CD14-positive monocyte (primary cell): ENCODE measurements at regions not wholly inside any gene's neighbourhood (a gene's known extent, or its start where the extent isn't known, plus 50 kb on each side); places are given as distances from the start of the nearest gene placed in this dataset.

ENCODE experiments used
- DNase-seq, 3 donors: peaks; one replicate each; pipeline ENCODE4 v3.0.0-alpha.2; 2011 to 2022
- H2AFZ ChIP-seq: 2 replicates; pipeline ENCODE4 v1.6.0; 2012; ENCODE audit warnings: mild to moderate bottlenecking, low read depth, low read length, inconsistent platforms; ENCODE audit not compliant: insufficient read depth, poor library complexity, severe bottlenecking
- H3K27ac ChIP-seq, 2 donors: 1 replicate in 1 of 2; 2 replicates in 1 of 2; pipeline ENCODE4 v1.5.1; 2012 to 2013; ENCODE audit warnings: low read length in 2 of 2, control low read depth in 1 of 2, inconsistent platforms in 1 of 2, low read depth in 1 of 2, mild to moderate bottlenecking in 1 of 2
- H3K27me3 ChIP-seq, 2 donors: one replicate each; pipeline versions ENCODE4 v1.6.0 to v1.6.1; 2011 to 2013; ENCODE audit warnings: low read length in 2 of 2; ENCODE audit not compliant: control insufficient read depth in 2 of 2, insufficient read depth in 2 of 2
- H3K36me3 ChIP-seq, 2 donors: replicated peaks in 1 of 2; 1 replicate in 1 of 2; 2 replicates in 1 of 2; pipeline versions ENCODE4 v1.5.1 to v1.6.1; 2012 to 2013; ENCODE audit warnings: low read length in 2 of 2, control low read depth in 1 of 2, inconsistent platforms in 1 of 2, mild to moderate bottlenecking in 1 of 2; ENCODE audit not compliant: insufficient read depth in 2 of 2, control insufficient read depth in 1 of 2
- H3K4me1 ChIP-seq, 2 donors: 1 replicate in 1 of 2; 2 replicates in 1 of 2; pipeline versions ENCODE4 v1.5.1 to v1.6.1; 2012 to 2013; ENCODE audit warnings: low read length in 2 of 2, control low read depth in 1 of 2, inconsistent platforms in 1 of 2, mild to moderate bottlenecking in 1 of 2, moderate library complexity in 1 of 2; ENCODE audit not compliant: insufficient read depth in 2 of 2, control insufficient read depth in 1 of 2
- H3K4me2 ChIP-seq: replicated peaks from 2 replicates; pipeline ENCODE3; 2012; ENCODE audit warnings: low read length, moderate library complexity, mild to moderate bottlenecking; ENCODE audit not compliant: poor library complexity, severe bottlenecking; ENCODE audit errors: extremely low read depth
- H3K4me3 ChIP-seq, 3 experiments: fragments of 200-600 bp in 1 of 3; sonication (generic) in 1 of 3; replicated peaks in 1 of 3; 1 replicate in 2 of 3; 2 replicates in 1 of 3; pipeline ENCODE4 v1.5.1; 2011 to 2013; ENCODE audit warnings: low read length in 3 of 3, mild to moderate bottlenecking in 3 of 3, control low read depth in 2 of 3, low read depth in 2 of 3, inconsistent platforms in 1 of 3, moderate library complexity in 1 of 3
- H3K79me2 ChIP-seq: 2 replicates; pipeline ENCODE4 v1.6.0; 2012; ENCODE audit warnings: mild to moderate bottlenecking, control low read depth, inconsistent platforms, low read length, moderate library complexity; ENCODE audit not compliant: insufficient read depth
- H3K9ac ChIP-seq: 2 replicates; pipeline ENCODE4 v1.6.0; 2017; ENCODE audit warnings: low read length, mild to moderate bottlenecking; ENCODE audit not compliant: insufficient read depth, poor library complexity, severe bottlenecking
- H3K9me3 ChIP-seq, 2 donors: replicated peaks in 1 of 2; 1 replicate in 1 of 2; 2 replicates in 1 of 2; pipeline versions ENCODE4 v1.5.1 to v1.6.1; 2012 to 2013; ENCODE audit warnings: low read length in 2 of 2, control low read depth in 1 of 2; ENCODE audit not compliant: control insufficient read depth in 1 of 2, insufficient read depth in 1 of 2
- H4K20me1 ChIP-seq: 2 replicates; pipeline ENCODE4 v1.6.0; 2012; ENCODE audit warnings: mild to moderate bottlenecking, low read length, control low read depth, moderate library complexity; ENCODE audit not compliant: insufficient read depth
- H3K27ac Mint-ChIP-seq, 7 donors: one replicate each; pipeline ENCODE4 v1.8.0; 2020; ENCODE audit warnings: mild to moderate bottlenecking in 7 of 7, mixed read lengths in 7 of 7, moderate library complexity in 6 of 7, inconsistent platforms in 2 of 7
- H3K27me3 Mint-ChIP-seq, 3 donors: one replicate each; pipeline ENCODE4 v1.8.0; 2021 to 2022; ENCODE audit warnings: low read depth in 3 of 3, mild to moderate bottlenecking in 3 of 3, mixed read lengths in 3 of 3, moderate library complexity in 3 of 3, inconsistent platforms in 1 of 3
- H3K36me3 Mint-ChIP-seq, 2 donors: one replicate each; pipeline ENCODE4 v1.8.0; 2020; ENCODE audit warnings: mixed read lengths in 2 of 2, inconsistent platforms in 1 of 2, mild to moderate bottlenecking in 1 of 2
- H3K4me1 Mint-ChIP-seq: one replicate; pipeline ENCODE4 v1.8.0; 2020; ENCODE audit warnings: mild to moderate bottlenecking, mixed read lengths
- H3K4me3 Mint-ChIP-seq, 2 donors: one replicate each; pipeline ENCODE4 v1.8.0; 2020; ENCODE audit warnings: mild to moderate bottlenecking in 2 of 2, mixed read lengths in 2 of 2, moderate library complexity in 1 of 2
- H3K9me3 Mint-ChIP-seq, 7 donors: one replicate each; pipeline ENCODE4 v1.8.0; 2020 to 2022; ENCODE audit warnings: mixed read lengths in 7 of 7, mild to moderate bottlenecking in 6 of 7, moderate library complexity in 6 of 7, inconsistent platforms in 2 of 7
- WGBS: methylation state at CpG from one replicate; pipeline ENCODE4 v1.1.5; 2013; ENCODE audit warnings: missing lambda C conversion rate; ENCODE audit not compliant: insufficient coverage; 5-methylcytosine and 5-hydroxymethylcytosine counted together
- intact Hi-C, 2 donors: fragments of 100-400 bp; cut with micrococcal nuclease; formaldehyde crosslinking; loops; one replicate each; pipeline versions ENCODE4 v1.15.0 to v1.15.1; 2023
- TF ChIP-seq, protein P1 (sequence below): fragments of 200-600 bp; IDR thresholded peaks from one replicate; pipeline ENCODE4 v1.8.0; 2022; ENCODE audit warnings: antibody characterized with exemption, mild to moderate bottlenecking

DNA sequence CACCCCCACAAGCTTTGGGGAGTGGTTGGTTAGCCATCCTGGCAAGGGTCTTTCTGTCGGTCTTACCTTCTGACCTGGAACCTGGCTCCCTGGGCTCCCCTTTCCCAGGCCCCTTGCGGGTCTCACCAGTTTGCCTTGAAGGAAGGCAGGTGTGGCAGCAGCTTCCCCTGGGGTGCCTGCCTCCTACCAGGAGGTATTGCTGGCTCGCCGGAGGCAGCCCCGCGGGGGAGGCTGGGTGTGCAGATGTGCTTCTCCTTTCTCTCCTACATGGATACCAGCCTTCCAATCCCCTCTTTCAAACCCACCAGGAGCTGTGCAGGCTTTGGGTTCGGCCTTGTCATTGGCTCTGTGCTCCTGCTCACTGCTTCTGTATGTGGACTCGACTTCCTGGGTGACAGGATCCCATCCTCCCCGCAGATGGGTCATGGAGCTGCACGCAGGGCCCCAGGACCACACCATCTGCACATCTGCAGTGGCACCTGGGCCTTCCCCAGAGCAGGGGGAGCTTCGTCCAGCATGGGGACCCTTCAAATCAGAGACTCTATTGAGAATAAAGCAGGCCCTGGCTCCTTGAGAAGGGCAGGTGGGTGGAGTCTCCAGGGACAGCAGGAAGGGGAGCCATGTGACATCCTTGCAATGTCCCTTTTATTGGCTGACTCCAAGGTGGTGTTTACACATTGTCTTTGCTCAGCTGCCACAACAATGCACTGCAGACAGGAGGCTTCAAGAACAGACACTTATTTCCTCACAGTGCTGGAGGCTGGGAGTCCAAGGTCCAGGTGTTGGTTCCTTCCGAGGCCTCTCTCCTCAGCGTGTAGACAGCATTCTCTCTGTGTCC is 592.0 kb downstream of the BRD1 start:
- no peaks in the 10 kb centered on the region for H3K36me3 Mint-ChIP-seq
- WGBS, result 63% methylated on average over 12 of the region's 13 CpGs
- Histone ChIP-seq H3K4me1 (no peaks in the 10 kb centered on the region), H3K9ac (no peak overlapping the region), H3K27me3 (no peaks in the 10 kb centered on the region), H3K4me2 (no peak overlapping the region), H3K9me3 (no peaks in the 10 kb centered on the region), H3K79me2 (no peaks in the 10 kb centered on the region), H3K36me3 (no peaks in the 10 kb centered on the region), H2AFZ (no peak overlapping the region), H3K4me3 (no peak overlapping the region), H3K27ac (no peak overlapping the region), H4K20me1 (no peaks in the 10 kb centered on the region)
- no peaks in the 10 kb centered on the region for H3K4me1 Mint-ChIP-seq
- no peaks in the 10 kb centered on the region for H3K9me3 Mint-ChIP-seq
- TF ChIP-seq, protein P1, sequence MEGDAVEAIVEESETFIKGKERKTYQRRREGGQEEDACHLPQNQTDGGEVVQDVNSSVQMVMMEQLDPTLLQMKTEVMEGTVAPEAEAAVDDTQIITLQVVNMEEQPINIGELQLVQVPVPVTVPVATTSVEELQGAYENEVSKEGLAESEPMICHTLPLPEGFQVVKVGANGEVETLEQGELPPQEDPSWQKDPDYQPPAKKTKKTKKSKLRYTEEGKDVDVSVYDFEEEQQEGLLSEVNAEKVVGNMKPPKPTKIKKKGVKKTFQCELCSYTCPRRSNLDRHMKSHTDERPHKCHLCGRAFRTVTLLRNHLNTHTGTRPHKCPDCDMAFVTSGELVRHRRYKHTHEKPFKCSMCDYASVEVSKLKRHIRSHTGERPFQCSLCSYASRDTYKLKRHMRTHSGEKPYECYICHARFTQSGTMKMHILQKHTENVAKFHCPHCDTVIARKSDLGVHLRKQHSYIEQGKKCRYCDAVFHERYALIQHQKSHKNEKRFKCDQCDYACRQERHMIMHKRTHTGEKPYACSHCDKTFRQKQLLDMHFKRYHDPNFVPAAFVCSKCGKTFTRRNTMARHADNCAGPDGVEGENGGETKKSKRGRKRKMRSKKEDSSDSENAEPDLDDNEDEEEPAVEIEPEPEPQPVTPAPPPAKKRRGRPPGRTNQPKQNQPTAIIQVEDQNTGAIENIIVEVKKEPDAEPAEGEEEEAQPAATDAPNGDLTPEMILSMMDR, result no peak
- intact Hi-C loops, result no loop called here
- H3K27me3 Mint-ChIP-seq, result peaks cover 0 to 2% (median 2%) of the 10 kb centered on the region in 3 donors
- H3K4me3 Mint-ChIP-seq, result no peak overlapping the region
- no peak for DNase-seq
- no peak overlapping the region for H3K27ac Mint-ChIP-seq

DNA sequence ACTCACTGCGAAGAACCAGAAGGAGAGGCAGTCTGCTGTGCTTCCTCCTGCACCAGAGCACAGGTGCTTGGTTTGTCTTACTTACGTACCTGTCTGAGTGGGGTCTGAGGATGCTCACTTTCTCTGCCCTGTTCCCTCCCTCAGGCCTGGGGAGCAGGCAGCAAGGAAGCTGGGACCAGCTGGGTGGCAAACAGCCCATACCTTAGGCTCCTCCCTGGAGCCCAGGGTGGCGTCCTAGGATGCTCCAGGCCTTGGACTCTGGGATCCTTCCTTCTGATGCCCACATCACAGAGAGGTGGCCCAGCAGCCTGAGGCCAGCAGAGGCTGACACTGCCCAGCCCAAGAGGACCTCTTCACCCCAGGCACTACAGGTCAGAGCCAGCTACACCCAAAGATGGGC is 593.2 kb downstream of the BRD1 start:
- H4K20me1 ChIP-seq, result no peaks in the 10 kb centered on the region
- no peak overlapping the region for H2AFZ ChIP-seq
- no peaks in the 10 kb centered on the region for H3K4me1 ChIP-seq
- Mint-ChIP-seq H3K9me3 (peaks cover 0 to under 1% (median 0%) of the 10 kb centered on the region in 7 donors), H3K27ac (no peak overlapping the region), H3K36me3 (no peaks in the 10 kb centered on the region), H3K27me3 (peaks cover 0 to 4% (median 3%) of the 10 kb centered on the region in 3 donors), H3K4me3 (no peak overlapping the region), H3K4me1 (no peaks in the 10 kb centered on the region)
- H3K27me3 ChIP-seq, result no peaks in the 10 kb centered on the region
- no peaks in the 10 kb centered on the region for H3K79me2 ChIP-seq
- 71% methylated on average over 2 of the region's 3 CpGs for WGBS
- H3K27ac ChIP-seq, result no peak overlapping the region
- H3K9ac ChIP-seq, result no peak overlapping the region
- no peaks in the 10 kb centered on the region for H3K36me3 ChIP-seq
- TF ChIP-seq, protein P1, result no peak
- no peaks in the 10 kb centered on the region for H3K9me3 ChIP-seq
- H3K4me2 ChIP-seq, result no peak overlapping the region
- no peak overlapping the region for H3K4me3 ChIP-seq
- no peak for DNase-seq
- intact Hi-C loops, result no loop called here
